K562 (cell line): ENCODE measurements at regions not wholly inside any gene's neighbourhood (a gene's known extent, or its start where the extent isn't known, plus 50 kb on each side); places are given as distances from the start of the nearest gene placed in this dataset.

Experiments
- ATAC-seq: fragments of 200-7000 bp; cut with Tn5 transposase; 3 replicates; pipeline ENCODE4 v1.9.1; 2020; ENCODE audit warnings: moderate library complexity
- BruUV-seq: library from RNA; stranded (reverse); fragments of 400-500 nt; replicated peaks from 2 replicates; lab custom pipeline; 2021; lab: Mats Ljungman, UMichigan
- CTCF ChIA-PET: fragments of 300-600 bp; formaldehyde crosslinking; extraction: SDS; loops from one replicate; lab custom pipeline; 2021; ENCODE audit warnings: low intra/inter-chr PET ratio; lab: Yijun Ruan, JAX
- POLR2A ChIA-PET: fragments of 300-600, 350-650 bp; sonication (Branson Sonifier 250); formaldehyde crosslinking; extraction: SDS; loops from one replicate; lab custom pipeline; 2021; ENCODE audit warnings: antibody characterized with exemption, inconsistent platforms; lab: Yijun Ruan, JAX
- DNase-seq, 4 experiments: peaks; one replicate each; pipeline versions ENCODE4 v3.0.0 to v3.0.0-alpha.2; 2011 to 2018; ENCODE audit warnings: low spot score in 3 of 4, mixed read lengths in 3 of 4; ENCODE audit errors: extremely low read depth in 1 of 4
- FAIRE-seq: peaks from 2 replicates; lab custom pipeline; 2011; peaks lifted over from hg19 to GRCh38; lab: Jason Lieb, UNC
- H2AFZ ChIP-seq: 2 replicates; pipeline ENCODE4 v1.6.0; 2011; ENCODE audit warnings: low read depth, low read length, control low read depth, inconsistent platforms
- H3K27ac ChIP-seq: fragments of 200-600 bp; 3 replicates; pipeline ENCODE4 v1.8.0; 2011; ENCODE audit warnings: low read depth, mild to moderate bottlenecking, control low read depth, inconsistent platforms, low read length, moderate library complexity, mixed read lengths; ENCODE audit errors: extremely low read depth
- H3K27me3 ChIP-seq, 2 experiments: fragments of 300-600 bp in 1 of 2; 2 replicates in 1 of 2; 3 replicates in 1 of 2; pipeline versions ENCODE4 v1.6.0 to v1.8.0; 2011; ENCODE audit warnings: inconsistent platforms in 2 of 2, low read length in 2 of 2, mild to moderate bottlenecking in 1 of 2, mixed read lengths in 1 of 2, moderate library complexity in 1 of 2; ENCODE audit not compliant: control insufficient read depth in 2 of 2, insufficient read depth in 2 of 2
- H3K36me3 ChIP-seq: fragments of 300-600 bp; 3 replicates; pipeline ENCODE4 v1.8.0; 2011; ENCODE audit warnings: mild to moderate bottlenecking, low read length, inconsistent platforms; ENCODE audit not compliant: control insufficient read depth, insufficient read depth
- H3K4me1 ChIP-seq, 2 experiments: fragments of 200-600 bp in 1 of 2; replicated peaks in 1 of 2; 2 replicates in 1 of 2; 3 replicates in 1 of 2; pipeline versions ENCODE4 v1.5.1 to v1.8.0; 2011; ENCODE audit warnings: inconsistent platforms in 2 of 2, low read length in 2 of 2, mild to moderate bottlenecking in 1 of 2, mixed read lengths in 1 of 2, moderate library complexity in 1 of 2; ENCODE audit not compliant: control insufficient read depth in 2 of 2, insufficient read depth in 2 of 2
- H3K4me2 ChIP-seq: 2 replicates; pipeline ENCODE4 v1.6.1; 2011; ENCODE audit warnings: low read length, control low read depth, inconsistent platforms, mixed read lengths; ENCODE audit not compliant: insufficient read depth
- H3K4me3 ChIP-seq: fragments of 200-600 bp; sonication (generic), shearing (Covaris generic); 2 replicates; pipeline ENCODE4 v1.5.1; 2016; ENCODE audit warnings: control low read depth, inconsistent platforms
- H3K79me2 ChIP-seq: fragments of 200-600 bp; 3 replicates; pipeline ENCODE4 v1.8.0; 2011; ENCODE audit warnings: low read length, inconsistent platforms; ENCODE audit not compliant: control insufficient read depth, insufficient read depth
- H3K9ac ChIP-seq, 2 experiments: 2 replicates each; pipeline versions ENCODE4 v1.6.0 to v1.6.1; 2011; ENCODE audit warnings: low read depth in 2 of 2, low read length in 2 of 2, control low read depth in 1 of 2, inconsistent platforms in 1 of 2, mild to moderate bottlenecking in 1 of 2, mixed read lengths in 1 of 2; ENCODE audit not compliant: insufficient read depth in 1 of 2
- H3K9me1 ChIP-seq: one replicate; pipeline ENCODE4 v1.6.0; 2011; ENCODE audit warnings: inconsistent platforms, mild to moderate bottlenecking, low read length, moderate library complexity; ENCODE audit not compliant: control insufficient read depth, insufficient read depth
- H3K9me3 ChIP-seq: replicated peaks from 2 replicates; pipeline ENCODE4 v1.5.1; 2011; ENCODE audit warnings: low read depth, low read length, inconsistent platforms; ENCODE audit not compliant: control insufficient read depth, insufficient read depth
- H4K20me1 ChIP-seq: replicated peaks from 2 replicates; pipeline ENCODE4 v1.6.1; 2011; ENCODE audit warnings: low read length, inconsistent platforms, mixed read lengths; ENCODE audit not compliant: control insufficient read depth, insufficient read depth
- CAMTA2 ChIP-seq: fragments of 250-450 bp; sonication (Bioruptor Pico); conservative IDR thresholded peaks from 2 replicates; pipeline ENCODE4 v1.5.1; 2022
- CHD1 ChIP-seq: fragments of 200-600 bp; sonication (generic); IDR thresholded peaks from one replicate; pipeline ENCODE4 v1.6.1; 2012; ENCODE audit warnings: mild to moderate bottlenecking, moderate library complexity, low read length, inconsistent platforms
- FOXK1 ChIP-seq: sonication (generic); formaldehyde crosslinking; IDR thresholded peaks from 2 replicates; pipeline ENCODE4 v1.8.0; 2022; ENCODE audit warnings: missing genetic modification reagents, mild to moderate bottlenecking, borderline replicate concordance
- FOXO4 ChIP-seq: fragments of 450-650 bp; formaldehyde crosslinking; IDR thresholded peaks from 2 replicates; pipeline ENCODE4 v1.4.0; 2020; ENCODE audit warnings: mild to moderate bottlenecking, moderate library complexity
- HDAC2 ChIP-seq: fragments of 450-650 bp; IDR thresholded peaks from 2 replicates; pipeline ENCODE4 v1.6.1; 2016; ENCODE audit warnings: mild to moderate bottlenecking
- HIVEP1 ChIP-seq: fragments of 250-450 bp; sonication (Bioruptor Pico); IDR thresholded peaks from 2 replicates; pipeline ENCODE4 v1.4.0; 2020; ENCODE audit warnings: mild to moderate bottlenecking
- KHSRP ChIP-seq: fragments of 450-650 bp; IDR thresholded peaks from 2 replicates; pipeline ENCODE4 v1.6.1; 2017
- MAFG ChIP-seq: fragments of 450-650 bp; conservative IDR thresholded peaks from 2 replicates; pipeline ENCODE4 v1.6.1; 2016; ENCODE audit warnings: missing genetic modification characterization, missing compliant biosample characterization
- MTA2 ChIP-seq: fragments of 450-650 bp; IDR thresholded peaks from 2 replicates; pipeline ENCODE4 v1.6.1; 2016; ENCODE audit warnings: low read depth
- MYBL2 ChIP-seq, 2 experiments: fragments of 450-650 bp in 1 of 2; sonication (generic) in 1 of 2; formaldehyde crosslinking in 1 of 2; IDR thresholded peaks; 2 replicates each; pipeline versions ENCODE4 v1.6.1 to v1.8.1; 2017 to 2022; ENCODE audit warnings: borderline replicate concordance in 1 of 2, inconsistent platforms in 1 of 2, low read depth in 1 of 2, mild to moderate bottlenecking in 1 of 2, missing genetic modification reagents in 1 of 2, moderate library complexity in 1 of 2
- NR2F6 ChIP-seq: fragments of 450-650 bp; formaldehyde crosslinking; IDR thresholded peaks from 2 replicates; pipeline ENCODE4 v1.4.0; 2020; ENCODE audit warnings: mild to moderate bottlenecking
- NR4A1 ChIP-seq, 2 experiments: fragments of 250-450 bp in 1 of 2; fragments of 450-650 bp in 1 of 2; sonication (Bioruptor Pico) in 1 of 2; IDR thresholded peaks; 2 replicates each; pipeline versions ENCODE4 v1.4.0 to v1.6.1; 2016 to 2020; ENCODE audit warnings: mild to moderate bottlenecking in 2 of 2, missing compliant biosample characterization in 1 of 2, missing genetic modification characterization in 1 of 2, moderate library complexity in 1 of 2
- SOX6 ChIP-seq: fragments of 450-650 bp; IDR thresholded peaks from 2 replicates; pipeline ENCODE4 v1.6.1; 2014; ENCODE audit warnings: mild to moderate bottlenecking
- STAT5B ChIP-seq: fragments of 250-450 bp; sonication (Bioruptor Pico); IDR thresholded peaks from 2 replicates; pipeline ENCODE4 v1.8.0; 2021; ENCODE audit warnings: mild to moderate bottlenecking, inconsistent platforms
- TEAD4 ChIP-seq, 2 experiments: sonication (generic) in 1 of 2; formaldehyde crosslinking in 1 of 2; IDR thresholded peaks; 2 replicates each; pipeline versions ENCODE4 v1.6.1 to v1.8.0; 2012 to 2022; ENCODE audit warnings: borderline replicate concordance in 1 of 2, inconsistent platforms in 1 of 2, low read length in 1 of 2, mild to moderate bottlenecking in 1 of 2, missing genetic modification reagents in 1 of 2
- USF2 ChIP-seq: sonication (generic); formaldehyde crosslinking; IDR thresholded peaks from 2 replicates; pipeline ENCODE4 v1.5.0; 2020; ENCODE audit warnings: missing genetic modification reagents
- WGBS: fragments of 100-300 bp; shearing (Covaris generic); methylation state at CpG from one replicate; pipeline ENCODE4 v1.1.6; 2016; ENCODE audit warnings: low coverage, mixed read lengths; ENCODE audit not compliant: insufficient coverage; ENCODE audit errors: missing lambda C conversion rate; 5-methylcytosine and 5-hydroxymethylcytosine counted together
- in situ Hi-C: fragments of 300-500 bp; cut with MboI; formaldehyde crosslinking; loops from 4 replicates; pipeline ENCODE4 v1.15.0; 2018; ENCODE audit warnings: inconsistent platforms, mixed read lengths
- intact Hi-C: fragments of 100-400 bp; cut with micrococcal nuclease; formaldehyde crosslinking; loops from 2 replicates; pipeline ENCODE4 v1.14.2; 2022

- H3K9me3 ChIP-seq, result no peaks in the 10 kb centered on the region
- TF ChIP-seq SOX6, result no peak
- no peak for TF ChIP-seq HDAC2
- TF ChIP-seq FOXK1, result no peak
- no peak for TF ChIP-seq CHD1
- no peak for TF ChIP-seq NR4A1 (CRISPR knock-in tag; IDR thresholded peaks at IDR 0.05)
- no peak for TF ChIP-seq NR4A1 (tag; IDR thresholded peaks at IDR 0.05)
- no peak for TF ChIP-seq STAT5B
- TF ChIP-seq USF2 (CRISPR knock-in tag), result no peak
- TF ChIP-seq TEAD4 (IDR thresholded peaks at IDR 0.05; ENCODE audit: low read length), result no peak
- no peak for TF ChIP-seq TEAD4 (CRISPR knock-in tag; IDR thresholded peaks at IDR 0.05; ENCODE audit: borderline replicate concordance)
- TF ChIP-seq MTA2, result no peak
- no peak for TF ChIP-seq HIVEP1 (CRISPR knock-in tag)
- TF ChIP-seq NR2F6, result no peak
- TF ChIP-seq CAMTA2 (CRISPR knock-in tag), result no peak
- no peak for TF ChIP-seq MYBL2 (IDR thresholded peaks at IDR 0.05; ENCODE audit: low read depth)
- no peak for TF ChIP-seq MYBL2 (CRISPR knock-in tag; IDR thresholded peaks at IDR 0.05; ENCODE audit: borderline replicate concordance)
- no peak for TF ChIP-seq FOXO4 (CRISPR knock-in tag)
- TF ChIP-seq KHSRP, result no peak
- no peak for TF ChIP-seq MAFG (tag)
Observed at GRCh38 chr4:138677748-138678147, 337.8 kb upstream of the NOCT start.

More at GRCh38 chr4:138677748-138678147, 337.8 kb upstream of the NOCT start:
- H3K36me3 ChIP-seq, result no peaks in the 10 kb centered on the region
- H4K20me1 ChIP-seq, result no peaks in the 10 kb centered on the region
- no peak overlapping the region for H2AFZ ChIP-seq
- DNase-seq, result no peak
- POLR2A ChIA-PET, result interaction anchor here (0.8 kb wide), 2 partner anchors 112 to 439 kb away, joined by 3 read pairs; no protein-coding TSS in a partner anchor
- H3K9me1 ChIP-seq, result no peaks in the 10 kb centered on the region
- no peak overlapping the region for H3K27ac ChIP-seq
- peaks cover 0 to 3% of the 10 kb centered on the region in 2 experiments; a peak in 2 of 5 replicates for H3K27me3 ChIP-seq
- no peak for ATAC-seq
- H3K79me2 ChIP-seq, result no peaks in the 10 kb centered on the region
- in situ Hi-C loops, result loop anchor here (10.0 kb wide), 1 partner anchor 503 kb away; no protein-coding TSS in a partner anchor
- no peak overlapping the region for H3K4me3 ChIP-seq
- intact Hi-C loops, result loop anchor here (10.0 kb wide), 1 partner anchor 1553 kb away; no protein-coding TSS in a partner anchor
- no peak overlapping the region for H3K4me2 ChIP-seq
- peaks cover 4 to 10% of the 10 kb centered on the region in 2 experiments; a peak in 3 of 5 replicates for H3K4me1 ChIP-seq
- WGBS, result 20% methylated on average over 1 of the region's 1 CpG
- FAIRE-seq, result no peak
- CTCF ChIA-PET, result no interaction called here
- H3K9ac ChIP-seq, result no peak overlapping the region
- no TSS peak for BruUV-seq
